Transverse colon (tissue), 4 donors: ENCODE measurements at regions not wholly inside any gene's neighbourhood (a gene's known extent, or its start where the extent isn't known, plus 50 kb on each side); places are given as distances from the start of the nearest gene placed in this dataset.

Experiments
- EP300 ChIP-seq: sonication (generic); formaldehyde crosslinking; IDR thresholded peaks from one replicate; pipeline ENCODE4 v1.6.1; 2017; ENCODE audit warnings: antibody characterized with exemption, low read depth
- POLR2A ChIP-seq: fragments of 450-650 bp; IDR thresholded peaks from one replicate; pipeline ENCODE4 v1.6.1; 2016; ENCODE audit warnings: antibody characterized with exemption, mild to moderate bottlenecking, moderate library complexity
- POLR2AphosphoS5 ChIP-seq, 3 donors: sonication (generic); formaldehyde crosslinking; IDR thresholded peaks; one replicate each; pipeline ENCODE4 v1.6.1; 2016; ENCODE audit warnings: antibody characterized with exemption in 3 of 3
- TF ChIP-seq, protein P1 (sequence below), 5 experiments: fragments of 200-600 bp in 3 of 5; fragments of 450-650 bp in 2 of 5; sonication (generic) in 3 of 5; IDR thresholded peaks; 1 replicate in 2 of 5; 2 replicates in 3 of 5; pipeline ENCODE4 v1.5.1; 2016 to 2017; ENCODE audit warnings: antibody characterized with exemption in 5 of 5, inconsistent platforms in 3 of 5, mild to moderate bottlenecking in 2 of 5, moderate library complexity in 1 of 5

DNA sequence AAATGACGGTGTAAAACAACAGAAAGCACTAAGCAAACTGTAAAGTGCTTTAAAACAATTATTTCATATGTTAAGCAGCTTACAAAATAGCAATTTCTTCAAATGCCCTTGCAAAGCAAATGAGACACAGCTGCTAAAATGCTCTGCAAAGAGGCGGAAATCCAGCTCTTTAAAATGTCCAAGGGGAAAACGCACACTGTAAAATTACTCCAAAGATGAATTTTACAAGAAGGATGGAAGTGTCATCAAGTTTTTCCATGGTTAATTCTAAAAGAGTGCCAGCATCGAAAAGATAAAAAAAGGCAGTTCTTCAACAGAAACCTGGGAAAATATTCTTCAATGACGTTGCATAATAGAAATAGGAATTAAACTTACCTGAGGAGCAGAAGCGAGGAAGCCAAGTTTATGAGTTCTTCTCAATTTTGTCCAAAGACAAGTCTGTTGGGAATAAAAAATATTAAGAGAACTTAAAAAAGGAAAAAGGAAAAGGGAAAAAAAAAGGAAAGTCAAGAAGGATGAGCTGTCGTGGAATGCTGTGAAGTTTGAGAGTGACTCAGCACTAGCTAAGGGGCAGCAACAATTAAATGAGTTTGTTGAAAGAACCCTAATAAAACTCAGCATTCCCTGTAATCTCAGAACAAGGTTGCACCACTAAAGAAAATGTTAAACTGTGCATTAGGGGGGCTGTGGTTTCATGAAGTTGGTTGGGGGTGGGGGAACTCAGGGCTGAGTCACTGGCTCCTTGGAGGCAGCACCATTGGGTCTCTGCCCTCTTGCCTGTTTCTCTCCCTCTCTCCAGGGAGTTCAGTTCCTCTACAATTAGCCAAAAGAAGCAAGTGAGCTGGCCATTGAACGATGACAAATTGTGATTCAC lies 64.2 kb upstream of the BLID start:
- TF ChIP-seq, protein P1, sequence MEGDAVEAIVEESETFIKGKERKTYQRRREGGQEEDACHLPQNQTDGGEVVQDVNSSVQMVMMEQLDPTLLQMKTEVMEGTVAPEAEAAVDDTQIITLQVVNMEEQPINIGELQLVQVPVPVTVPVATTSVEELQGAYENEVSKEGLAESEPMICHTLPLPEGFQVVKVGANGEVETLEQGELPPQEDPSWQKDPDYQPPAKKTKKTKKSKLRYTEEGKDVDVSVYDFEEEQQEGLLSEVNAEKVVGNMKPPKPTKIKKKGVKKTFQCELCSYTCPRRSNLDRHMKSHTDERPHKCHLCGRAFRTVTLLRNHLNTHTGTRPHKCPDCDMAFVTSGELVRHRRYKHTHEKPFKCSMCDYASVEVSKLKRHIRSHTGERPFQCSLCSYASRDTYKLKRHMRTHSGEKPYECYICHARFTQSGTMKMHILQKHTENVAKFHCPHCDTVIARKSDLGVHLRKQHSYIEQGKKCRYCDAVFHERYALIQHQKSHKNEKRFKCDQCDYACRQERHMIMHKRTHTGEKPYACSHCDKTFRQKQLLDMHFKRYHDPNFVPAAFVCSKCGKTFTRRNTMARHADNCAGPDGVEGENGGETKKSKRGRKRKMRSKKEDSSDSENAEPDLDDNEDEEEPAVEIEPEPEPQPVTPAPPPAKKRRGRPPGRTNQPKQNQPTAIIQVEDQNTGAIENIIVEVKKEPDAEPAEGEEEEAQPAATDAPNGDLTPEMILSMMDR (IDR thresholded peaks at IDR 0.05) = no peak
- TF ChIP-seq POLR2AphosphoS5 (IDR thresholded peaks at IDR 0.05) (no peak), EP300 (no peak), POLR2A (no peak)
